ENCODE measurements at regions not wholly inside any gene's neighbourhood (a gene's known extent, or its start where the extent isn't known, plus 50 kb on each side); places are given as distances from the start of the nearest gene placed in this dataset.

DNA sequence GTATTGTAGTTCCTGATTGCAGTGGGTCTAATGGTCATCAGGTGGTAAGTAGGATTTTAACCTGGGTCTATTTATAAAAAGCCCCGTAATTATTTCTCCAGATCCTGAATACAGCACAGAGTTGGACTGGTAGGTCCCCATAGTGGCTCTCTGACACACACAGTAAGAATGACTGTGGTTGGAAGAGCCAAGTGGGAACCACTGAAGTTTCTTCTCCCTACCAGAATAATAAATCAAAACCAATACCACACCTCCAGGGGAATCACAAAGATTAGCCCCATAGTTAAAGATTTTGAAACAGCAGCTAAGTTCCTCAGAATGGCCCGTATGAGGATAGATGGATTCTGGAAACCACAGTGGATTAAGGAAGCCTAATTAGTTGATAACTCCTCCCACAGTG is 68.4 kb upstream of the ZFR start:
- TF ChIP-seq, protein P1, sequence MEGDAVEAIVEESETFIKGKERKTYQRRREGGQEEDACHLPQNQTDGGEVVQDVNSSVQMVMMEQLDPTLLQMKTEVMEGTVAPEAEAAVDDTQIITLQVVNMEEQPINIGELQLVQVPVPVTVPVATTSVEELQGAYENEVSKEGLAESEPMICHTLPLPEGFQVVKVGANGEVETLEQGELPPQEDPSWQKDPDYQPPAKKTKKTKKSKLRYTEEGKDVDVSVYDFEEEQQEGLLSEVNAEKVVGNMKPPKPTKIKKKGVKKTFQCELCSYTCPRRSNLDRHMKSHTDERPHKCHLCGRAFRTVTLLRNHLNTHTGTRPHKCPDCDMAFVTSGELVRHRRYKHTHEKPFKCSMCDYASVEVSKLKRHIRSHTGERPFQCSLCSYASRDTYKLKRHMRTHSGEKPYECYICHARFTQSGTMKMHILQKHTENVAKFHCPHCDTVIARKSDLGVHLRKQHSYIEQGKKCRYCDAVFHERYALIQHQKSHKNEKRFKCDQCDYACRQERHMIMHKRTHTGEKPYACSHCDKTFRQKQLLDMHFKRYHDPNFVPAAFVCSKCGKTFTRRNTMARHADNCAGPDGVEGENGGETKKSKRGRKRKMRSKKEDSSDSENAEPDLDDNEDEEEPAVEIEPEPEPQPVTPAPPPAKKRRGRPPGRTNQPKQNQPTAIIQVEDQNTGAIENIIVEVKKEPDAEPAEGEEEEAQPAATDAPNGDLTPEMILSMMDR (IDR thresholded peaks at IDR 0.05) = no peak
- no peak for TF ChIP-seq POLR2A (IDR thresholded peaks at IDR 0.05)

All from adrenal gland (tissue), 5 donors.